Ureter (tissue), 1 donor: ENCODE measurements at regions not wholly inside any gene's neighbourhood (a gene's known extent, or its start where the extent isn't known, plus 50 kb on each side); places are given as distances from the start of the nearest gene placed in this dataset.

Experiments used
- DNase-seq: peaks from one replicate; pipeline ENCODE4 v3.0.0-alpha.2; 2020; ENCODE audit warnings: low spot score
- donor health status: DM: yes; HTN: yes; CAD: no.

- peak; percentile 27 for DNase-seq
Measured at GRCh38 chr18:78766651-78767533, 212.7 kb upstream of the SALL3 start.

GRCh38 chr18:78767648-78768071 is 212.0 kb upstream of the SALL3 start:
- DNase-seq = peak; percentile 37

GRCh38 chr18:78768221-78768620 is 211.4 kb upstream of the SALL3 start:
- peak; percentile 39 for DNase-seq

- peak; percentile 44 for DNase-seq
Measured at GRCh38 chr18:78768656-78769501, 210.7 kb upstream of the SALL3 start.

- peak; percentile 23 for DNase-seq
Measured at GRCh38 chr18:78769502-78770105, 210.0 kb upstream of the SALL3 start.

GRCh38 chr18:78770139-78770822 is 209.3 kb upstream of the SALL3 start:
- DNase-seq = peak; percentile 32

- peak; percentile 36 for DNase-seq
Measured at GRCh38 chr18:78770823-78771139, 208.8 kb upstream of the SALL3 start.

GRCh38 chr18:78771496-78772359 is 207.9 kb upstream of the SALL3 start:
- DNase-seq = peak; percentile 32

GRCh38 chr18:78772360-78773302 is 207.0 kb upstream of the SALL3 start:
- no peak for DNase-seq

- DNase-seq = no peak
Measured at GRCh38 chr18:78773303-78773755, 206.3 kb upstream of the SALL3 start.

GRCh38 chr18:78773819-78774218 is 205.8 kb upstream of the SALL3 start:
- no peak for DNase-seq

- no peak for DNase-seq
Measured at GRCh38 chr18:78774741-78775141, 204.9 kb upstream of the SALL3 start.

GRCh38 chr18:78776151-78776550 is 203.5 kb upstream of the SALL3 start:
- no peak for DNase-seq

- DNase-seq = no peak
Measured at GRCh38 chr18:78776706-78777285, 202.8 kb upstream of the SALL3 start.

- DNase-seq = no peak
Measured at GRCh38 chr18:78777992-78778391, 201.6 kb upstream of the SALL3 start.

GRCh38 chr18:78778651-78779050 is 201.0 kb upstream of the SALL3 start:
- DNase-seq = no peak

- DNase-seq = no peak
Measured at GRCh38 chr18:78779996-78780718, 199.5 kb upstream of the SALL3 start.
